HPDE6-E6E7 (cell line): ENCODE measurements at regions not wholly inside any gene's neighbourhood (a gene's known extent, or its start where the extent isn't known, plus 50 kb on each side); places are given as distances from the start of the nearest gene placed in this dataset.
A peak's percentile ranks its signal among the peaks of the same experiment; 100 is the strongest.

Source experiments
- DNase-seq: peaks from one replicate; pipeline ENCODE4 v3.0.0; 2011; ENCODE audit warnings: missing footprints; ENCODE audit errors: extremely low spot score

DNA sequence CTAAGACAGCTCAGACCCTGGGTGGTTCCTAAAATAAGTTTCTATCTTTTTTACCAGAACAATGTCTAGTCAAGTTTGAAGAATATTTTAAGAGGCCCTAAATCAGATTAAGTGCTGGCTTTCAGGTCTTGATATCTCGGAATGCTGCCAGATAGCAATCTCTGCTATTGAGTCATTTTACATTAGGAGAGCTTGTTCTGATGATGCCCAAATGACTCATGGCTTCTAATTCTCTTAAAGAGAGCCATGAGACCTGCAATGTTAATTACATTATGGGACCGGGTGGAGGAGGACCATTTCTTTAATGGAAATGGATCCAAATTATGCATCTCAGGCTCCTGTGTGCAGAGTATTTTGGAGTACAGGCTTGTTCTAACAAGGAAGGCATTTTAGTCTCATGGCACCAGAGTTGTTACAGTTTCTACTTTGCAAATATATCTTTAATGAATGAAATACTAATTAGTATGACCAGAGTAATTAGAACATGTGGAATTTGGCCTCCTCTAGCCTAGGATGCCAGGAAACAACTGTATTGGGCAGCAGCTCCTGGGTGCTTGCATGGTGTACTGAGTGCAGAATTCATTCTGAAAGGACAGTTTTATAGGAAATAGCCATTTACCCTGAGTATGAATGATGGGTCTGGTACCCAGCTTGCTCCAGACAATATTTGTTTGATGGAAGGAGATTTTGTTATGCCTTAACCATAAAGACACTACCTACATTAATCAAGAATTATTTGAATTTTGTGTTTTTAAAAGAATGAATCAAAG is 94.0 kb upstream of the SULT1C3 start:
- no peak for DNase-seq

- no peak for DNase-seq
Measured at GRCh38 chr2:108148555-108148954, 91.2 kb upstream of the SULT1C3 start.

DNA sequence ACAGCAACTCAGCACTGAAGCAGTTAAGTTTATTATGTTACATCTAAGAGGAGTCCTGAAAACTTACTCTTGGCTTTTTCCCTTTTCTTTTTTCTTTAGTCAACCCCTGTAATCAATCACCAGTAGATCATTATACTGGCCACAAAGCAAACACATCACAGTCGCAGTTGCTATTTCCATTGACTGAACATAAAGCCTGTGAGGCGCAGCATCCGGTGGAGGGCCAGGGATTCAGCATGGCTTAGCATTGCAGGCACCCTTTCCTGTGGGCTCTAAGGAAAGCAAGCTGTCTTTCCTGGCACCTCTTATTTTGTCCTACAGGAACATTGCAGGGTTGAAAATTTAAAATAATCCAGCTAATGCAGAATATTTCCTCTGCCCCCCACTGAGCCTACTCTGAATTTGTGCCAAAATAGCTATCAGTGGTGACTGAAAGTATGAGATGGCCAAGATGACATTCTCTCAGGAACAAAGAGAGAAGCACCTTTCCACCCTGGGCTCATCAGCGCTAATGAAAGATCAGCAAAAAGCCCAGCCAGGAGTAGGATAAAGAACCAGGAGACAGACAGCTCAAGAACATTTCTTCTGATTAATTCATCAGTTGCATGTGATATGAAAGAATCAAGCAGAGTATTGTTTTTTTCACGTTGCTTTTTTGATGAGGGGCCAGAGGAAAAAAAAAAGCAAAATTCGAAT is 85.3 kb upstream of the SULT1C3 start:
- DNase-seq, result no peak

GRCh38 chr2:108161298-108161697 is 78.5 kb upstream of the SULT1C3 start:
- DNase-seq, result no peak

DNA sequence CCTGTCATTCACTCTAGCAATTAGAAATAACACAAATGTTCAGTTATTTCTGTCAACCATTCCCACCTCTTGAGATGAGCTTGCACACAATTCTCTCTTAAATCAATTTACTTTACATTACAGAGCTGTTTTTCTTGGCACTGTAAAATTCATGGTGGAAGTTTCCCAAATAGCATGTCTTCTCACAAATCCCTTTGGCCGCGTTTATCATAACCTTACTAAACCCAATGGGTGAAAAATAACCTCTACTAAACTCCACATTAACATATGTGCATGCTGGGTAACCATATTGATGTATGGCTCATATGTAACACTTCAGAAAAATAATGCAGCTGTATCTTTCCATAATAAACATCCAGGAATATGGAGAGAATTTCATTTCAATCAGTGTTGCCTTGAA is 75.5 kb upstream of the SULT1C3 start:
- no peak for DNase-seq

- no peak for DNase-seq
Measured at GRCh38 chr2:108165729-108166128, 74.0 kb upstream of the SULT1C3 start.

GRCh38 chr2:108167699-108168098 is 72.1 kb upstream of the SULT1C3 start:
- DNase-seq, result no peak

DNA sequence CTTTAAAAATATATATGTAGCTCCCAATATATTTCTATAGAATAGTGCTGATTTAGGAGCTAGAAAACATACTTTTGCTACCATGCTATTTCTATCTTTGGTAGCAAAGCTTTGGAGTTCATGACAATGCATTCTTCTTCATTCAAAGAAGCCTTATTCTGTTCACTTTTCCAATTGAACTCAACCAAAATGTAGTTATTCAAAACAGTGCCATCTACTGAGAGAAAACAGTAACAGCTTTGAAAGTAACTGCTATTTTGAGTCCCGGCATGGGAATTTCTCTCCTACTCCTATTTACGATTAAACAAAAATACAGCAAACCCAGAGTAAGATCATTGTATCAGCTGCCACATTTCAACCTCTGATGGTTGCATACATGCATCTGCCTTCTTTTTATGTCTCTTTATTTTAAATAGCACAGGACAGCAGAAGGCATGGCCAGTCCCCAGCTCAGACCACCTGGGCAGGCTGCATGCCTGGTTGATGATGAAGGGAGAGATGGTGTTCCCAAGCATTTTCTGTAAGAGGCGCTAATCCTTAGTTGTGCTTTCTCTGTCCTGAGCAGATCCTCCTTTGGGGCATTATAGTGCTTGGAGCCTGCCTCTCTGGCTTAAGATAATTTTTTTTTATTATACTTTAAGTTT is 69.7 kb upstream of the SULT1C3 start:
- DNase-seq, result no peak

DNA sequence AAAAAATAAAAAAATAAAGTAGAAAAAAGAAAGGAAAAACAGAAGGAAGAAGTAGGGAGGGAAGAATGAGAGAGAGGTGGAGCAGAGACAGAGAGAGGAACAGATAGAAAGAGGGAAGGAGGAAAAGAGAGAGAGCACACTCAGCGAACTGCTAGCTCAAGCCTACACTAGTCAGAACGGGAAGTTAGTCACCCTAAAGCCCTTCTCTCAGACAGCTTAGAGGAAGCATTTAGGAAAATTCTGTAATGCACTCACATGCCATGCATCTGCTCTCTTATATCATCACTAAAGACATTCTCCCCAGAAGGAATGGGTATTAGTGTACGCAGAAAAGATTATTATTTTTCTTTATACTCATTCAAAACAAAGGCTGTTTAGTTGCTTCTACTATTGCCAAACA is 68.1 kb upstream of the SULT1C3 start:
- DNase-seq, result peak; percentile 36

- no peak for DNase-seq
Measured at GRCh38 chr2:108182489-108182888, 57.3 kb upstream of the SULT1C3 start.

DNA sequence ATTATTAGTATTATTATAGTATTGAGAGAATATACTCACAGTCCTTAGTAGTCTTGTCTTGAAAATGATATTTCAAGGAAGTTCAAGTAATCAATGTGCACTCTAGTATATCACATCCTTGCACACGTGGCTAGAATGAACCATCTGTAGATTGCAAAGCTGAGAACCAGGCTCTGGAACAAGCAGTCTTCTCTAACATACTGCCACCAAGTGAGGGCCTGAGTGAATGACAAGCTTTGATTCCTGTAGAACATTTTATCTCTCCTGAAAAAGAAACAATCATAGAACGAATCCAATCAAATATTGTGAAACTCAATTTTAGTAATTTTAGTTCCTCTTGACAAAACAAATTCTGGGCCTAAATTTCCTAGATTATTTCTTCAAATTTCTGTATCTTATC is 55.3 kb upstream of the SULT1C3 start:
- no peak for DNase-seq

- DNase-seq, result no peak
Measured at GRCh38 chr2:108189316-108189715, 50.5 kb upstream of the SULT1C3 start.
